ENCODE measurements at regions not wholly inside any gene's neighbourhood (a gene's known extent, or its start where the extent isn't known, plus 50 kb on each side); places are given as distances from the start of the nearest gene placed in this dataset.

GRCh38 chr7:112540839-112541577, 60.2 kb downstream of the LSMEM1 start:
- H3F3A ChIP-seq (replicated peaks; ENCODE audit: insufficient read depth) = peaks cover 3% of the 10 kb centered on the region
- POLR2A ChIA-PET = no interaction called here
- 55% methylated on average over 6 of the region's 6 CpGs for WGBS (ENCODE audit: low lambda C conversion rate)
- no peak overlapping the region for H3K4me3 ChIP-seq (ENCODE audit: low read depth in 2 of 2, low read length in 1 of 2)
- no peak overlapping the region for H3K27ac ChIP-seq (ENCODE audit: low read depth in 2 of 2, low read length in 1 of 2)
- H3K36me3 ChIP-seq (replicated peaks in 1 of 2; ENCODE audit: control insufficient read depth in 1 of 2, insufficient read depth in 2 of 2, low read length in 1 of 2) = no peaks in the 10 kb centered on the region
- CTCF ChIA-PET = interaction anchor here (1.1 to 1.9 kb wide), 2 partner anchors 9 to 788 kb away, joined by 3 to 10 read pairs; no protein-coding TSS in a partner anchor
- no peak for DNase-seq
- no peaks in the 10 kb centered on the region for H3K4me1 ChIP-seq (ENCODE audit: control insufficient read depth in 1 of 2, insufficient read depth in 2 of 2, low read depth in 1 of 2, low read length in 1 of 2)
- H3K9me3 ChIP-seq = no peaks in the 10 kb centered on the region
- no peak overlapping the region for H3K4me2 ChIP-seq
- no peaks in the 10 kb centered on the region for H3K79me2 ChIP-seq (ENCODE audit: insufficient read depth)
- no peak overlapping the region for H2AFZ ChIP-seq (ENCODE audit: low read depth)
- H4K20me1 ChIP-seq (ENCODE audit: insufficient read depth) = no peaks in the 10 kb centered on the region
- no peaks in the 10 kb centered on the region for H3K27me3 ChIP-seq (ENCODE audit: insufficient read depth)
- no peak overlapping the region for H3K9ac ChIP-seq
- TF ChIP-seq YY1 (IDR thresholded peaks at IDR 0.05; ENCODE audit: low read depth) = no peak
- TF ChIP-seq TCF12 (IDR thresholded peaks at IDR 0.05) = peak; percentile 58; the same call in 1 of the 2 replicates
- no peak for TF ChIP-seq CTCF (IDR thresholded peaks at IDR 0.05)
- TF ChIP-seq IRF3 (IDR thresholded peaks at IDR 0.05; ENCODE audit: low read depth, low read length) = no peak
- TF ChIP-seq JUND (IDR thresholded peaks at IDR 0.05) = peak; percentile 32; the same call in 1 of the 2 replicates
- TF ChIP-seq REST (IDR thresholded peaks at IDR 0.05; ENCODE audit: low read depth, low read length) = no peak
- TF ChIP-seq RCOR1 (IDR thresholded peaks at IDR 0.05; ENCODE audit: low read length) = no peak
- 0 out of 2 replicates have a peak, but pooled peaks have one; percentile 12 for TF ChIP-seq PBX3 (IDR thresholded peaks at IDR 0.05)
- no peak for TF ChIP-seq ZBTB33 (IDR thresholded peaks at IDR 0.05; ENCODE audit: borderline replicate concordance, low read depth)
- TF ChIP-seq POLR2AphosphoS5 (IDR thresholded peaks at IDR 0.05; ENCODE audit: low read depth, low read length) = no peak
- no peak for TF ChIP-seq TEAD4 (IDR thresholded peaks at IDR 0.05; ENCODE audit: borderline replicate concordance, insufficient read depth)
- no peak for TF ChIP-seq CHD2 (IDR thresholded peaks at IDR 0.05; ENCODE audit: low read length, partially characterized antibody)
- no peaks in the 10 kb centered on the region for H3K9me2 ChIP-seq

All from SK-N-SH (cell line).